Calu3 (cell line): ENCODE measurements at regions not wholly inside any gene's neighbourhood (a gene's known extent, or its start where the extent isn't known, plus 50 kb on each side); places are given as distances from the start of the nearest gene placed in this dataset.

ENCODE experiments used
- BruUV-seq: library from RNA; stranded (reverse); fragments of 400-500 nt; replicated peaks from 2 replicates; lab custom pipeline; 2021; lab: Mats Ljungman, UMichigan
- CTCF ChIA-PET: fragments of 300-600 bp; sonication (Branson Sonifier 250); formaldehyde crosslinking; loops from one replicate; lab custom pipeline; 2022; ENCODE audit warnings: antibody characterized with exemption; lab: Charles Lee
- DNase-seq: peaks from one replicate; pipeline ENCODE4 v3.0.0; 2022
- H3K27ac Mint-ChIP-seq: one replicate; pipeline ENCODE4 v1.8.0; 2022; ENCODE audit warnings: mixed read lengths; ENCODE audit not compliant: unreplicated experiment
- H3K27me3 Mint-ChIP-seq: one replicate; pipeline ENCODE4 v1.8.0; 2022; ENCODE audit warnings: mixed read lengths; ENCODE audit not compliant: unreplicated experiment
- H3K36me3 Mint-ChIP-seq: one replicate; pipeline ENCODE4 v1.8.0; 2022; ENCODE audit warnings: mild to moderate bottlenecking, moderate library complexity, mixed read lengths; ENCODE audit not compliant: insufficient read depth, unreplicated experiment
- H3K4me1 Mint-ChIP-seq: one replicate; pipeline ENCODE4 v1.8.0; 2022; ENCODE audit warnings: mild to moderate bottlenecking, low read depth, mixed read lengths; ENCODE audit not compliant: unreplicated experiment
- H3K4me3 Mint-ChIP-seq: one replicate; pipeline ENCODE4 v1.8.0; 2022; ENCODE audit warnings: mild to moderate bottlenecking, low read depth, moderate library complexity, mixed read lengths; ENCODE audit not compliant: unreplicated experiment
- H3K9me3 Mint-ChIP-seq: one replicate; pipeline ENCODE4 v1.8.0; 2022; ENCODE audit warnings: low read depth, mixed read lengths; ENCODE audit not compliant: unreplicated experiment
- intact Hi-C: fragments of 100-400 bp; cut with micrococcal nuclease; formaldehyde crosslinking; loops from one replicate; pipeline ENCODE4 v1.10.0; 2022; ENCODE audit not compliant: unreplicated experiment
- TF ChIP-seq, protein P1 (sequence below): fragments of 200-600 bp; IDR thresholded peaks from one replicate; pipeline ENCODE4 v1.8.0; 2022; ENCODE audit warnings: antibody characterized with exemption; ENCODE audit not compliant: unreplicated experiment

DNA sequence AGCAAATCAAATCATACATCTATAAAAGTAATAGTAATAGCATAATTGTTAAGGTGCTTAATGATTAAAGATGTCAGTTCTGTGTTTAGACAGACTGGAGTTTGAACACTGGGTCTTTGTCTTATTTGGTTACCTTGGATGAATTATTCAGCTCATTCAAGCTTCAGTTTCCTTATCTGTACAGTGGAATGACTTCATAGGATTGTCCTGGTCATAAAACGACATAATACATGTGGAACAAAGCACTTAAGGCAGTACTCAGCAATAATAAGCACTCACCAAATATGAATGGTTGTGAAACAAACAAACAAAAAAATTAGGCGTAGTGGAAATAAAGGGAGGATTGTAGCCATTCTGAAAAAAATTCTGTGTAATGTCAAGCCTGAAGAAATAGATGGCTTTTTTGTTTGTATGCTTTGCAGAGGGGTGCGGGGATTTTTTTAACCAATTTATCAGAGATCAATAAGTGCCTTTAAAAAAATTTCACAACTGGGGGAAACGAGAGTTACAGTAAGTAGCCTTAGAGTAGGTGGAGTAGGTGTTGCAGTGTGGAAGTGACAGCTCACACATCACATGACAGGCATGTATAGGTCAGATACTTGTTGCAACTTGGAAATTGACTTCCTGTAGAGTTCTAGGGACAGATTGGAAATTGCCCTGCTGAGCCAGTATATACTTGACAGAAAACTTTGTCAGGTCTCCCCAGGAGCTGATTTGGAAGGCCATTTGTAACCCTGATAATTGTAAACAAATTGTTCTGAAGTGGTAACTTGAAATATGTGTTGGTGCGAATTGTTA, 157.7 kb downstream of the SLC15A5 start:
- H3K4me1 Mint-ChIP-seq = peaks cover 9% of the 10 kb centered on the region
- intact Hi-C loops = no loop called here
- H3K9me3 Mint-ChIP-seq = peaks cover 3% of the 10 kb centered on the region
- no peaks in the 10 kb centered on the region for H3K27me3 Mint-ChIP-seq
- H3K36me3 Mint-ChIP-seq = no peaks in the 10 kb centered on the region
- no TSS peak for BruUV-seq
- TF ChIP-seq, protein P1, sequence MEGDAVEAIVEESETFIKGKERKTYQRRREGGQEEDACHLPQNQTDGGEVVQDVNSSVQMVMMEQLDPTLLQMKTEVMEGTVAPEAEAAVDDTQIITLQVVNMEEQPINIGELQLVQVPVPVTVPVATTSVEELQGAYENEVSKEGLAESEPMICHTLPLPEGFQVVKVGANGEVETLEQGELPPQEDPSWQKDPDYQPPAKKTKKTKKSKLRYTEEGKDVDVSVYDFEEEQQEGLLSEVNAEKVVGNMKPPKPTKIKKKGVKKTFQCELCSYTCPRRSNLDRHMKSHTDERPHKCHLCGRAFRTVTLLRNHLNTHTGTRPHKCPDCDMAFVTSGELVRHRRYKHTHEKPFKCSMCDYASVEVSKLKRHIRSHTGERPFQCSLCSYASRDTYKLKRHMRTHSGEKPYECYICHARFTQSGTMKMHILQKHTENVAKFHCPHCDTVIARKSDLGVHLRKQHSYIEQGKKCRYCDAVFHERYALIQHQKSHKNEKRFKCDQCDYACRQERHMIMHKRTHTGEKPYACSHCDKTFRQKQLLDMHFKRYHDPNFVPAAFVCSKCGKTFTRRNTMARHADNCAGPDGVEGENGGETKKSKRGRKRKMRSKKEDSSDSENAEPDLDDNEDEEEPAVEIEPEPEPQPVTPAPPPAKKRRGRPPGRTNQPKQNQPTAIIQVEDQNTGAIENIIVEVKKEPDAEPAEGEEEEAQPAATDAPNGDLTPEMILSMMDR = no peak
- peak overlapping the region; percentile 18 for H3K27ac Mint-ChIP-seq
- DNase-seq = no peak
- CTCF ChIA-PET = no interaction called here
- H3K4me3 Mint-ChIP-seq = no peak overlapping the region

DNA sequence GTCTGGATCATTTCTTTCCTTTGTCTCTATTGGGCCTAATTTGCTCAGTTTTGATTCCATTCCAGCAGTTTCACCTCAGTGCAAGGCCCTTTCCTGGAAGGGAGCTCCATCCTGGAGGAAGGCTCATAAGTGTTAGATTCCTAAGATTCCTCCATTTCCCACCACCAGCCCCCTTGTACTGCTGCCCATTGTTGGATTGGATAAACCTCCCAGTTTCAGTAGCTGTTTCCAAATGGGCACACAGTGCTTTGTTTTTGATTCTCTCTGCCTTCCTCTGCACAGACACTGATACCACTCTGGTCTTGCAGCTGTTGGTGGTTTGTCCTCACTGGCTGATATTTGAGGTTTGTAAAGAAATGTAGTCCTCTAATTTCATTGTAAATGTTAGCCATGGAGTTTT, 158.9 kb downstream of the SLC15A5 start:
- H3K27me3 Mint-ChIP-seq = no peaks in the 10 kb centered on the region
- no peak overlapping the region for H3K27ac Mint-ChIP-seq
- DNase-seq = no peak
- H3K36me3 Mint-ChIP-seq = no peaks in the 10 kb centered on the region
- CTCF ChIA-PET = no interaction called here
- TF ChIP-seq, protein P1 = no peak
- intact Hi-C loops = no loop called here
- H3K9me3 Mint-ChIP-seq = peaks cover 3% of the 10 kb centered on the region
- no TSS peak for BruUV-seq
- peaks cover 9% of the 10 kb centered on the region for H3K4me1 Mint-ChIP-seq
- H3K4me3 Mint-ChIP-seq = no peak overlapping the region

DNA sequence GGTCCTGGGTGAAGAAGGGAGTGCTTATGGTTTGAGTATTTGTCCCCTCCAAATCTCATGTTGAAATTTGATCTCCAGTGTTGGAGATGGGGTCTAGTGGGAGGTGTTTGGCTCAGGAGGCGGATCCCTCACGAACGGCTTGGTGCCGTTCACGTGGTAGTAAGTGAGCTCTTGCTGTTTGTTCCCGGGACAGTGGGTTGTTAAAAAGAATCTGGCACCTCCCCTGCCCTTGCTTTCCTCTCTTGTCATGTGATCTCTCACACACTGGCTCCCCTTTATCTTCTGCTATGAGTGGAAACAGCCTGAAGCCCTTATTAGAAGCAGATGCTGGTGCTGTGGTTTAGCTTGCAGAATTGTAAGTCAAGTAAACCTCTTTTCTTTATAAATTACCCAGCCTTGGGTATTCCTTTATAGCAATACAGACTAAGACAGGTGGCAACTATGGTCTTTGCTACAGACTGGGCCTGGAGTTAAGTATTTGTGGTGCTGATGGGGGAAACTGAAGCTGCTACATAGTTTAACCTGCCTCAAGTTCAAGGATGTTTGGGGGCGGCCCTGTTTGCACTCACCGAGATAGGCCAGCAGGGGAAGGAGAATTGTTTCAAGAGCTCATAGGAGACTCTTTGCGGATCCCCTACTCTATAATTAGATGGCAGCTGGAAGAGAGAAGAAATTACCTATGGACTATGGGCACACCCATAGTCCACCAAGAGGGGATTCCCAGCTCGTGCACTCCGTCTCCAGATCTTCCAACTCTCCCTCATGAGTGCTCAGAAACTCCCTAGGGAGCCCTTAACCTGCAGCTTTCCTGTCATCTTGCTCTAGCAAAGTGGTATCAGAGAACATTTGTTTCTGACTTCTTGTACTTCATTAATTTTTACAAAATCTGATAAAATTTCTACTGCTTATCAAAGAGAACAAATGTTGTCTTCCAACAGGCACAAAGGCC, 164.6 kb downstream of the SLC15A5 start:
- H3K4me1 Mint-ChIP-seq = no peaks in the 10 kb centered on the region
- no peaks in the 10 kb centered on the region for H3K36me3 Mint-ChIP-seq
- H3K27me3 Mint-ChIP-seq = peaks cover 14% of the 10 kb centered on the region
- TF ChIP-seq, protein P1 = no peak
- intact Hi-C loops = no loop called here
- CTCF ChIA-PET = no interaction called here
- H3K9me3 Mint-ChIP-seq = peaks cover 3% of the 10 kb centered on the region
- no peak overlapping the region for H3K4me3 Mint-ChIP-seq
- no TSS peak for BruUV-seq
- H3K27ac Mint-ChIP-seq = no peak overlapping the region
- no peak for DNase-seq

DNA sequence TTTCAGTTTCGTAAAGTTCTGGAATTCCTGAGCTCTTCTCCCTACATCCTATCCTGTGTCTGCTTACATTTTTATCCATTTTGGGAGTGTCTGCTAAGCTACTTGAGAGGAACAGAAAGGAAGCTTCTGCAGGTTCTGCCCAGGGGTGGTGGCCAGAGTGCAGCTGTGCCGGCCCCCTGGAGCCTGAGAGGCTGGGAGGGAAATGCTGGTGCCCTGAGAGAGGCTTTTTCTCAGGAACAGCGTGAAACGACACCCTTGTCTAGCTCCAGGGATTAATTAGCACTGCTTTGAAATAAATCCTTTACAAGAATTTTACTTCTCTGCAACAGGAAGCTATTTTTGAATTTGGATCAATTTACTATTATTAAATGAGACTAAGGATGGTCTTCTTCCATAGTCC, 165.4 kb downstream of the SLC15A5 start:
- CTCF ChIA-PET = no interaction called here
- H3K4me1 Mint-ChIP-seq = no peaks in the 10 kb centered on the region
- no peak overlapping the region for H3K27ac Mint-ChIP-seq
- no peak for DNase-seq
- H3K36me3 Mint-ChIP-seq = no peaks in the 10 kb centered on the region
- TF ChIP-seq, protein P1 = no peak
- no TSS peak for BruUV-seq
- peaks cover 22% of the 10 kb centered on the region for H3K27me3 Mint-ChIP-seq
- no peak overlapping the region for H3K4me3 Mint-ChIP-seq
- peaks cover 3% of the 10 kb centered on the region for H3K9me3 Mint-ChIP-seq
- intact Hi-C loops = no loop called here
